GM12873 (cell line): ENCODE measurements at regions not wholly inside any gene's neighbourhood (a gene's known extent, or its start where the extent isn't known, plus 50 kb on each side); places are given as distances from the start of the nearest gene placed in this dataset.

Experiments
- TF ChIP-seq, protein P1 (sequence below): IDR thresholded peaks from 2 replicates; pipeline ENCODE4 v1.5.1; 2012; ENCODE audit warnings: low read depth, mild to moderate bottlenecking, moderate library complexity, low read length, control low read depth; ENCODE audit not compliant: insufficient read depth; ENCODE audit errors: missing control alignments

DNA sequence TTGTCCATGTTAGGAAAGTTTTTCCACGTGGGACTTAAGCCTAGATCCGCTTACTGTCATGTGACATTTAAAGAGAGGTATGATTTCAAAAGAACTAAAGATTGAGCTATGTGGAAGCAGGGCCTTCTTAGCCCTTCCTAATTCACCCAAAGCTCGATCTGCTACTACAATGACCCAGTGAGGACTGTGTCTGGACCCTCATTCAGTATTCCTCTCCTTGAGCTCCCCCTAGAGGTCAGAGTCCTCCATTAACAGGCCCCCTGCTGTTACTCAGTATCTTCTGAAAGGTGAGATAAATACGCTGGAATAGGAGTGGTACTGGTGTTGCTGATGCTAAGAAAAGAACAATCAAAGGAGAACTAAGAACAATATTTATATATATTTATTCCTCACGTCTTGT is 414.0 kb downstream of the GJA1 start:
- TF ChIP-seq, protein P1, sequence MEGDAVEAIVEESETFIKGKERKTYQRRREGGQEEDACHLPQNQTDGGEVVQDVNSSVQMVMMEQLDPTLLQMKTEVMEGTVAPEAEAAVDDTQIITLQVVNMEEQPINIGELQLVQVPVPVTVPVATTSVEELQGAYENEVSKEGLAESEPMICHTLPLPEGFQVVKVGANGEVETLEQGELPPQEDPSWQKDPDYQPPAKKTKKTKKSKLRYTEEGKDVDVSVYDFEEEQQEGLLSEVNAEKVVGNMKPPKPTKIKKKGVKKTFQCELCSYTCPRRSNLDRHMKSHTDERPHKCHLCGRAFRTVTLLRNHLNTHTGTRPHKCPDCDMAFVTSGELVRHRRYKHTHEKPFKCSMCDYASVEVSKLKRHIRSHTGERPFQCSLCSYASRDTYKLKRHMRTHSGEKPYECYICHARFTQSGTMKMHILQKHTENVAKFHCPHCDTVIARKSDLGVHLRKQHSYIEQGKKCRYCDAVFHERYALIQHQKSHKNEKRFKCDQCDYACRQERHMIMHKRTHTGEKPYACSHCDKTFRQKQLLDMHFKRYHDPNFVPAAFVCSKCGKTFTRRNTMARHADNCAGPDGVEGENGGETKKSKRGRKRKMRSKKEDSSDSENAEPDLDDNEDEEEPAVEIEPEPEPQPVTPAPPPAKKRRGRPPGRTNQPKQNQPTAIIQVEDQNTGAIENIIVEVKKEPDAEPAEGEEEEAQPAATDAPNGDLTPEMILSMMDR, result peak; percentile 80

DNA sequence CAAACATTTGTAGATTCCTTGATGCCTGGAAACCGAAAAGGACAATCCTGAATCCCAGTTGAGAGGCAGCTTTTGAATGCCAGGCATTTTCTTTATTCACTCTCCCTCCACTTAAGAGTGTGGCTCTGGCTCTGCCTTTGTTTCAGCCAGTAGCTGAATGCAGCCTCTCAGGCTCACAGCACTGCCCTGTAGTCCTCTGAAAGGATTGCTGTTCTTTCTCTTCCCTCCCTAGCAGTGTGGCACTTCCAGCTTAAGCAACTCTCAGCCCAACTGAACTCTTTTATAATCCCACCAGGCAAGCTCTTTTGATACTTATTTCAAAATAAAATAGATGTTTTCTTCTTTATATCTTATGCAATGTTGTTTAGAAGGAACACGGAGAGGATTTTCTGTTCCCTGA is 415.6 kb downstream of the GJA1 start:
- TF ChIP-seq, protein P1, result no peak

DNA sequence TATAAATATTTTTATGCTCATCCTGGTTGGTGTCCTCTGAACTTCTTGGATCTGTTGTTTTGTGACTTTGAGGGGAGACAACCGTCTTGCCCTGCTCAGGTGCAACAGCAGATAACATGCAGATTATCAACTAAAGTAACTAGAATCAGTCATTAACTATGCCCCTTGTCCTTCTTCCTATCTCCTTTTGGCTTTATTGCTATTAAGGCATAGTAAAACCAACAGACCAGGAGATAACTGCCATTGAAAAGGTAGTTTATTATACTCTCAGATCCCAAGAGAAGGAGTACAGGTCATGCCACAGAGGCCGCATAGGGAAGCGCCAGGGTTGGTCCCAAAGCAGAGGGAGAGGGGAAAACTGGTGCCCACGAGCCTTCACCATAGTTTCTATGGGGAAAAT is 418.2 kb downstream of the GJA1 start:
- TF ChIP-seq, protein P1, result no peak

DNA sequence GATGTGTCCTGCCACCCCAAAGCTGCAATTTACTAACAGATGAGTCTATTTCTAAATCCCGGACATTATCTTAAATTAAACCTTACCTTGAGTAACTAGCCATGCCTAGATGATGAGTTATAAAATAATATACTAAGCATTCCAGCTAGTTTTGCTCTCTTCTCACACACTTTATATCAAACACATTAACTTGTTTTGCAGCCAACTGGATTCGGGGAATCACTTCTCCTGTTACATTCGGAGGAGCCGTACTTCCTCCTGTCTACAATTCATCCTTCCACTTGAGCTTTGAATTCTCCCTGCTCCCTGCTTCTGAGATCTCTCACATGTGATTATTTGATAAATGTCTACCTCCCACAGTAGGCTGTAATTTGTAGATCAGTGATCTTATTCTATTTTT is 420.1 kb downstream of the GJA1 start:
- TF ChIP-seq, protein P1, result no peak

DNA sequence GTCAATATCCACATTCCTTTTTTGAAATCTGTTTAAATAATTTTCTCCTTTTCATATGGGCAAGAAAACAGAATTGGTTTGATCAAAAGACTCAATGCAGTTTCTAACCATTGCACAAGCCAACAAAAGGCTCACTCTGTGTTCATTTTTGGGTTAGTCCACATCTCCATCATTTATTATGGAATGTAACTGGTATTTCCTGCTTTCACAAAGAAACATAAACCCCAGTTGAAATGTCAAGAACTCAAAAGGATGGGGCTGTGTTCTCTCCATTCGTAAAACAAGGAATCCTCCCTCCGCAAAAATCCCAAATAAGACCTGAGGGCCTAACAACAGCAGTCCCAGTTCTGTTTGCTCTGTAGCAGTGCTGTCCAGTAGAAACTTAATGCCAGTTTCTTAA is 420.9 kb downstream of the GJA1 start:
- TF ChIP-seq, protein P1, result no peak

DNA sequence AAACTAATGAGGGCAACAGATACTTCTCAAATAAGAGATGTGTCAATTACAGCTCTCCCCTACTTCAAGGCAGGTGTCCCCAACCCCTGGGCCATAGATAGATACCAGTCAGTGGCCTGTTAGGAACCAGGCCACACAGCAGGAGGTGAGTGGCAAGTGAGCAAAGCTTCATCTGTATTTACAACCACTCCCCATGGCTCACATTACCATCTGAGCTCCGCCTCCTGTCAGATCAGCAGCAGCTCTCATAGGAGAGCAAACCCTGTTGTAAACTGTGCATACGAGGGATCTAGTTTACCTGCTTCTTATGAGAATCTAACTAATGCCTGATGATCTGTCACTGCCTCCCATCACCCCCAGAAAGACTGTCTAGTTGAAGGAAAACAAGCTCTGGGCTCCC is 422.1 kb downstream of the GJA1 start:
- TF ChIP-seq, protein P1, result no peak

DNA sequence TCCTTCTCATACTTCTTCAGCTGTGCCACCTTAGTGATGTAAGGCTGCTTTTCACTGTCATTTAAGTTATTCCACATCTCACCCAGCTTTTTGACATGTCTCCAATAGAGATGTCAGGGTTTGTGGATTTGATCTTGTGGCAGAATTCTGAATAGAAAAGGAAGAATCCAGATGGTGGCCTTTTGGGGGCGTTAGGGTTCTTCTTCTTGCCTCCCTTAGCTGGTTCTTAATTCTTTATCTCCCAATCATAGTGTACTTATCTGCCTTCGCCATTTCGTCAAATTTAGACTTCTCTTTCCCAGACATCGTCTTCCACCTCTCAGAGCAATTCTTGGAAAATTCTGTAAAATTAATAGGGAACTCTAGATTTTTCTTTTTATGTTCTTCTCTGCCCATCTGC is 422.9 kb downstream of the GJA1 start:
- TF ChIP-seq, protein P1, result no peak

DNA sequence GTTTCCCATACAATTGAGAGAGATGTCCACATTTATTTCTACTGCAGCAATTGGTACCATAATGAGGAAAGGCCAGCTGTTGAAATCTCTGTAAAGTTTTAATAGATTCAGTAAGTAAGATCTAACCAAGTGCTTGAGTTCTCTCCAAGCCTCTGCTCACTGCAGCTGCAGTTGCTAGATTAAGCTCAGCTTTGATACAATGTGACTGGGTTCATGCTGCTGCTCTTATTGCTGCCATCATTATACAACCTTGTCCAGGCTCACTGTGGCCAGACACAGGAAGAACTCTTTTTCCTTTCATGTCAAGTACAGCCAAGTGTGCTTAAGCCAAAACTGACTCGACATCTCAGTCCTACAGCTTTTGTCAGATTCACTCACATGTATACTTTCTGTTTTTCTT is 423.5 kb downstream of the GJA1 start:
- TF ChIP-seq, protein P1, result no peak
